GM12878 (cell line): ENCODE measurements at regions not wholly inside any gene's neighbourhood (a gene's known extent, or its start where the extent isn't known, plus 50 kb on each side); places are given as distances from the start of the nearest gene placed in this dataset.

Experiments used
- ASH2L ChIP-seq: fragments of 300-600, 200-600 bp; sonication (generic); IDR thresholded peaks from 2 replicates; pipeline ENCODE4 v1.6.1; 2017; ENCODE audit warnings: low read depth, mild to moderate bottlenecking, borderline replicate concordance
- BHLHE40 ChIP-seq, 2 experiments: fragments of 450-650 bp in 1 of 2; IDR thresholded peaks; 2 replicates each; pipeline ENCODE4 v1.6.1; 2011 to 2017; ENCODE audit warnings: low read depth in 2 of 2, borderline replicate concordance in 1 of 2, improper control_type of control experiment in 1 of 2, low read length in 1 of 2, mild to moderate bottlenecking in 1 of 2
- BMI1 ChIP-seq: fragments of 450-650 bp; IDR thresholded peaks from 2 replicates; pipeline ENCODE4 v1.6.1; 2016; ENCODE audit warnings: mild to moderate bottlenecking, moderate library complexity, borderline replicate concordance
- CHD2 ChIP-seq: IDR thresholded peaks from 2 replicates; pipeline ENCODE4 v1.6.1; 2011; ENCODE audit warnings: low read depth, low read length, improper control_type of control experiment, borderline replicate concordance
- CHD4 ChIP-seq: fragments of 200-600 bp; sonication (generic); IDR thresholded peaks from 2 replicates; pipeline ENCODE4 v1.6.1; 2016; ENCODE audit warnings: mild to moderate bottlenecking
- FOXK2 ChIP-seq: fragments of 450-650 bp; IDR thresholded peaks from 2 replicates; pipeline ENCODE4 v1.6.1; 2017; ENCODE audit warnings: mild to moderate bottlenecking, moderate library complexity
- FOXM1 ChIP-seq: IDR thresholded peaks from 2 replicates; pipeline ENCODE4 v1.6.1; 2012; ENCODE audit warnings: low read depth, mild to moderate bottlenecking, inconsistent platforms, low read length, moderate library complexity
- MEF2B ChIP-seq: fragments of 450-650 bp; IDR thresholded peaks from 2 replicates; pipeline ENCODE4 v1.6.1; 2018; ENCODE audit warnings: mild to moderate bottlenecking, moderate library complexity; ENCODE audit not compliant: partially characterized antibody, poor library complexity, severe bottlenecking
- MYB ChIP-seq: fragments of 150-350 bp; IDR thresholded peaks from 2 replicates; pipeline ENCODE4 v1.6.1; 2014; ENCODE audit warnings: mild to moderate bottlenecking, low read depth, low read length, borderline replicate concordance
- MYC ChIP-seq: IDR thresholded peaks from 2 replicates; pipeline ENCODE4 v1.6.1; 2011; ENCODE audit warnings: mild to moderate bottlenecking, low read length, moderate library complexity, inconsistent platforms; ENCODE audit not compliant: insufficient read depth, insufficient replicate concordance, insufficient read length, severe bottlenecking
- POU2F2 ChIP-seq: IDR thresholded peaks from 3 replicates; pipeline ENCODE4 v1.6.1; 2011; ENCODE audit warnings: low read depth, mild to moderate bottlenecking, low read length, borderline replicate concordance
- RB1 ChIP-seq: fragments of 450-650 bp; formaldehyde crosslinking; IDR thresholded peaks from 2 replicates; pipeline ENCODE4 v1.6.1; 2017; ENCODE audit warnings: mild to moderate bottlenecking, borderline replicate concordance
- RELA ChIP-seq: fragments of 450-650 bp; IDR thresholded peaks from 2 replicates; pipeline ENCODE4 v1.8.0; 2014; ENCODE audit warnings: borderline replicate concordance; ENCODE audit not compliant: partially characterized antibody
- RFX5 ChIP-seq: IDR thresholded peaks from 2 replicates; pipeline ENCODE4 v1.6.1; 2011; ENCODE audit warnings: low read depth, low read length, improper control_type of control experiment
- SIX5 ChIP-seq: IDR thresholded peaks from 2 replicates; pipeline ENCODE4 v1.6.1; 2011; ENCODE audit warnings: mild to moderate bottlenecking, low read depth, low read length, moderate library complexity; ENCODE audit not compliant: severe bottlenecking
- SREBF2 ChIP-seq: IDR thresholded peaks from 2 replicates; pipeline ENCODE4 v1.6.1; 2012; ENCODE audit warnings: mild to moderate bottlenecking, low read length
- STAT1 ChIP-seq: fragments of 450-650 bp; conservative IDR thresholded peaks from 2 replicates; pipeline ENCODE4 v1.6.1; 2014; ENCODE audit warnings: antibody characterized with exemption, mild to moderate bottlenecking
- STAT3 ChIP-seq: IDR thresholded peaks from 2 replicates; pipeline ENCODE4 v1.6.1; 2011; ENCODE audit warnings: low read depth, low read length, improper control_type of control experiment
- SUZ12 ChIP-seq: fragments of 200-600 bp; sonication (generic); IDR thresholded peaks from one replicate; pipeline ENCODE4 v1.6.1; 2018; ENCODE audit warnings: antibody characterized with exemption, mild to moderate bottlenecking; ENCODE audit not compliant: unreplicated experiment
- TAF1 ChIP-seq: IDR thresholded peaks from 2 replicates; pipeline ENCODE4 v1.6.1; 2011; ENCODE audit warnings: mild to moderate bottlenecking, low read depth, low read length, borderline replicate concordance
- ZBED1 ChIP-seq: IDR thresholded peaks from 2 replicates; pipeline ENCODE4 v1.6.1; 2016; ENCODE audit warnings: borderline replicate concordance
- ZZZ3 ChIP-seq: IDR thresholded peaks from 2 replicates; pipeline ENCODE4 v1.6.1; 2011; ENCODE audit warnings: low read depth; ENCODE audit not compliant: control insufficient read depth, insufficient read length
- TF ChIP-seq, protein P1 (sequence below): IDR thresholded peaks from 2 replicates; pipeline ENCODE4 v1.6.1; 2011; ENCODE audit warnings: low read depth, low read length, improper control_type of control experiment, borderline replicate concordance
- TF ChIP-seq, protein P2 (sequence below): fragments of 450-650 bp; IDR thresholded peaks from 2 replicates; pipeline ENCODE4 v1.6.1; 2017; ENCODE audit warnings: mild to moderate bottlenecking, low read depth, inconsistent platforms; ENCODE audit not compliant: poor library complexity, severe bottlenecking
- TF ChIP-seq, protein P3 (sequence below): fragments of 150-350 bp; IDR thresholded peaks from 2 replicates; pipeline ENCODE4 v1.6.1; 2016; ENCODE audit warnings: low read depth, low read length

DNA sequence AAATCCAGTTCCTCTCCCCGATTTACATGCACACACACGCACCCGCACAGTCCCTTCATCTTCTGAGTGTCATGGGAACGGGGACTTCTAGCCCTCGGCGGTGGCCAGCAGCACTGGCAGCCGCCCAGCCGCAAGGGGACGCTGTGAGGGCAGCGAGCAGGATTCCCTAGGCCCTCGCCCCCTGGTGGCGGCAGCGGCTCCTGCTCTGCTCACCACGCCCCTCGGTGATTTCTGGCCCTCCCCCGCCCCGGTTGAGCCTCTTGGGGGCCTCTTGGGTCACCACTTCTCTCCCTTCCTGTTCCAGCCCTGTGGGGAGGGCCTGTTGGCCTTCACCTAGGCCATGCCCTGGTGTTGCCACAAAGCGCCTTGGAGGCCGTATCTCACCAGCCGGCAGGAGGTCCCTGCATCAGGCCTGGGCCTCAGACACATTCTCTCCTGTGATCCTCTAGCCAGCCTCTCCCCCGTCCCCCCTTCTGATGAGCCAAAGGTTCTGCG, 75.2 kb upstream of the KSR1 start (continued):
- TF ChIP-seq, protein P1, sequence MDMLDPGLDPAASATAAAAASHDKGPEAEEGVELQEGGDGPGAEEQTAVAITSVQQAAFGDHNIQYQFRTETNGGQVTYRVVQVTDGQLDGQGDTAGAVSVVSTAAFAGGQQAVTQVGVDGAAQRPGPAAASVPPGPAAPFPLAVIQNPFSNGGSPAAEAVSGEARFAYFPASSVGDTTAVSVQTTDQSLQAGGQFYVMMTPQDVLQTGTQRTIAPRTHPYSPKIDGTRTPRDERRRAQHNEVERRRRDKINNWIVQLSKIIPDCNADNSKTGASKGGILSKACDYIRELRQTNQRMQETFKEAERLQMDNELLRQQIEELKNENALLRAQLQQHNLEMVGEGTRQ = no peak
- TF ChIP-seq RELA (no peak), RB1 (peak; percentile 72; the same call in 1 of the 2 replicates), RFX5 (no peak), FOXK2 (no peak), BMI1 (no peak), ZBED1 (no peak), STAT1 (no peak), STAT3 (no peak), MYC (no peak), POU2F2 (peak; percentile 51; the same call in 1 of the 3 replicates), SREBF2 (no peak), SIX5 (no peak), ZZZ3 (no peak), FOXM1 (no peak), MEF2B (no peak), CHD4 (no peak), ASH2L (no peak), CHD2 (no peak), TAF1 (no peak), SUZ12 (no peak), MYB (no peak), BHLHE40 (IDR thresholded peaks at IDR 0.05; ENCODE audit: borderline replicate concordance in 1 of 2, low read depth in 2 of 2, low read length in 1 of 2) (peak in 1 of 2 experiments; percentile 48; a peak in 1 of 4 replicates)
- TF ChIP-seq, protein P2, sequence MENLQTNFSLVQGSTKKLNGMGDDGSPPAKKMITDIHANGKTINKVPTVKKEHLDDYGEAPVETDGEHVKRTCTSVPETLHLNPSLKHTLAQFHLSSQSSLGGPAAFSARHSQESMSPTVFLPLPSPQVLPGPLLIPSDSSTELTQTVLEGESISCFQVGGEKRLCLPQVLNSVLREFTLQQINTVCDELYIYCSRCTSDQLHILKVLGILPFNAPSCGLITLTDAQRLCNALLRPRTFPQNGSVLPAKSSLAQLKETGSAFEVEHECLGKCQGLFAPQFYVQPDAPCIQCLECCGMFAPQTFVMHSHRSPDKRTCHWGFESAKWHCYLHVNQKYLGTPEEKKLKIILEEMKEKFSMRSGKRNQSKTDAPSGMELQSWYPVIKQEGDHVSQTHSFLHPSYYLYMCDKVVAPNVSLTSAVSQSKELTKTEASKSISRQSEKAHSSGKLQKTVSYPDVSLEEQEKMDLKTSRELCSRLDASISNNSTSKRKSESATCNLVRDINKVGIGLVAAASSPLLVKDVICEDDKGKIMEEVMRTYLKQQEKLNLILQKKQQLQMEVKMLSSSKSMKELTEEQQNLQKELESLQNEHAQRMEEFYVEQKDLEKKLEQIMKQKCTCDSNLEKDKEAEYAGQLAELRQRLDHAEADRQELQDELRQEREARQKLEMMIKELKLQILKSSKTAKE = no peak
- TF ChIP-seq, protein P3, sequence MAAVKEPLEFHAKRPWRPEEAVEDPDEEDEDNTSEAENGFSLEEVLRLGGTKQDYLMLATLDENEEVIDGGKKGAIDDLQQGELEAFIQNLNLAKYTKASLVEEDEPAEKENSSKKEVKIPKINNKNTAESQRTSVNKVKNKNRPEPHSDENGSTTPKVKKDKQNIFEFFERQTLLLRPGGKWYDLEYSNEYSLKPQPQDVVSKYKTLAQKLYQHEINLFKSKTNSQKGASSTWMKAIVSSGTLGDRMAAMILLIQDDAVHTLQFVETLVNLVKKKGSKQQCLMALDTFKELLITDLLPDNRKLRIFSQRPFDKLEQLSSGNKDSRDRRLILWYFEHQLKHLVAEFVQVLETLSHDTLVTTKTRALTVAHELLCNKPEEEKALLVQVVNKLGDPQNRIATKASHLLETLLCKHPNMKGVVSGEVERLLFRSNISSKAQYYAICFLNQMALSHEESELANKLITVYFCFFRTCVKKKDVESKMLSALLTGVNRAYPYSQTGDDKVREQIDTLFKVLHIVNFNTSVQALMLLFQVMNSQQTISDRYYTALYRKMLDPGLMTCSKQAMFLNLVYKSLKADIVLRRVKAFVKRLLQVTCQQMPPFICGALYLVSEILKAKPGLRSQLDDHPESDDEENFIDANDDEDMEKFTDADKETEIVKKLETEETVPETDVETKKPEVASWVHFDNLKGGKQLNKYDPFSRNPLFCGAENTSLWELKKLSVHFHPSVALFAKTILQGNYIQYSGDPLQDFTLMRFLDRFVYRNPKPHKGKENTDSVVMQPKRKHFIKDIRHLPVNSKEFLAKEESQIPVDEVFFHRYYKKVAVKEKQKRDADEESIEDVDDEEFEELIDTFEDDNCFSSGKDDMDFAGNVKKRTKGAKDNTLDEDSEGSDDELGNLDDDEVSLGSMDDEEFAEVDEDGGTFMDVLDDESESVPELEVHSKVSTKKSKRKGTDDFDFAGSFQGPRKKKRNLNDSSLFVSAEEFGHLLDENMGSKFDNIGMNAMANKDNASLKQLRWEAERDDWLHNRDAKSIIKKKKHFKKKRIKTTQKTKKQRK = no peak
